ENCODE measurements at regions not wholly inside any gene's neighbourhood (a gene's known extent, or its start where the extent isn't known, plus 50 kb on each side); places are given as distances from the start of the nearest gene placed in this dataset.
"Not testable (repeated sequence)": the region's sequence is repeated elsewhere in the genome, so short reads cannot be mapped to it uniquely, and the experiment has no call there.

DNA sequence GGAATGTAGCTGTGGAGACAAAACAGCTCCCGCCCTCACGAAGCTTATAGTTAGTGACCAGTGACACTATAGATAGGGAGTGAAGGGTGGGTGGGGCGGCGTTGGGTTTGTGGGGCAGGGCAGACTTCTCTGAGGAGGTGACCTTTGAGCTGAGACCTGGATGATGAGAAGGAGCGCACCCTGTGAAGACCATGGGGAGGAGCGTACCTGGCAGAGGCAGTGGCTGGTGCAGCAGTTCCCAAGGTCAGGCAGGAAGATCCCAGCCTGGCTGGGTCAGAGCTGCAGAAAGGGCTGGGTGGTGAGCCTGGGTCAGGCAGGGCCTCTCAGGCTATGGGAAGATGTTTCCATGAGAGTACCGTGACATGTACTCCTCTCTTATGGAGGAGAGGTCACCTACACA is 135.0 kb upstream of the RCN1 start:
- no peak overlapping the region for H3K27ac Mint-ChIP-seq
- no peaks in the 10 kb centered on the region for H3K9me3 Mint-ChIP-seq (ENCODE audit: low read depth)
- no peaks in the 10 kb centered on the region for H3K27me3 Mint-ChIP-seq
- H3K4me3 Mint-ChIP-seq = no peak overlapping the region
- H3K36me3 Mint-ChIP-seq = no peaks in the 10 kb centered on the region
- H3K4me1 Mint-ChIP-seq (ENCODE audit: low read depth) = no peaks in the 10 kb centered on the region

DNA sequence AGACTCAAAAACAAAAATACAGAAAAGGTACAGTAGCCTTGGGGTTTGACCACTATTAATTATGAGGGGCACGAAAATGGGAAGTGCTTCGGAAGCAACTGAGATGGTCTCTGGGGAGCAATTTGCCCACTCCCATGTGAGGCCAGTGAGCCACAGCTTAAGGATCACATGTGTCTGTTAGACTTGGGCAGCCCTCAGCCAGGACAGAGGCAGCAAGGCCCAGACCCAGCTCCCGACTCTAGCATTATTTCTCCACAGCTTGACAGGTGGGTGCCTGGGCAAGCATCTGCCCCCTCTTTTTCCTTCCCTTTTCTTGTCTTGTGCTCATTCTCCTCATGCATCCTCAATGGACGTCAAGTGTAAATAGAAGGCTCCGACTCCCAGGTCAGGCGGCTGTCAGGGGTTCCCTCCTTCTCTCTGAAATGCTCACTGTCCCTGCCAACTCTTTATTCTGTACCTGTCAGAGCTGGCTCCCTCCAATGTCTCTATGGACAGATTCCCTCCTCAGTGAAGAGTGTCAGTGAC is 137.0 kb upstream of the RCN1 start:
- no peaks in the 10 kb centered on the region for H3K4me1 Mint-ChIP-seq (ENCODE audit: low read depth)
- H3K27me3 Mint-ChIP-seq = no peaks in the 10 kb centered on the region
- no peaks in the 10 kb centered on the region for H3K9me3 Mint-ChIP-seq (ENCODE audit: low read depth)
- H3K36me3 Mint-ChIP-seq = no peaks in the 10 kb centered on the region
- H3K27ac Mint-ChIP-seq = no peak overlapping the region
- H3K4me3 Mint-ChIP-seq = no peak overlapping the region

DNA sequence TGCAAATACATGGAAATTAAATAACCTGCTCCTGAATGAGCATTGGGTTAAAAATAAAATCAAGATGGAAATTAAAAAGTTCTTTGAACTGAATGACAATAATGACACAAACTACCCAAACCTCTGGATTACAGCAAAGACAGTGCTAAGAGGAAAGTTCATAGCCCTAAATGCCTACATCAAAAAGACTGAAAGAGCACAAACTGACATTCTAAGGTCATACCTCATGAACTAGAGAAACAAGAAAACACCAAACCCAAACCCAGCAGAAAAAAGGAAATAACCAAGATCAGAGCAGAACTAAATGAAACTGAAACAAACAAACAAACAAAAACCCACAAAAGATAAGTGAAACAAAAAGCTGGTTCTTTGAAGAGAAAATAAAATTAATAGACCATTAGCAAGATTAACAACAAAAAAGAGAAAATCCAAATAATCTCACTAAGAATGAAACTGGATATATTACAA is 138.6 kb upstream of the PAX6 start:
- not testable (repeated sequence) for H3K4me3 Mint-ChIP-seq; H3K4me1 Mint-ChIP-seq (ENCODE audit: low read depth)

DNA sequence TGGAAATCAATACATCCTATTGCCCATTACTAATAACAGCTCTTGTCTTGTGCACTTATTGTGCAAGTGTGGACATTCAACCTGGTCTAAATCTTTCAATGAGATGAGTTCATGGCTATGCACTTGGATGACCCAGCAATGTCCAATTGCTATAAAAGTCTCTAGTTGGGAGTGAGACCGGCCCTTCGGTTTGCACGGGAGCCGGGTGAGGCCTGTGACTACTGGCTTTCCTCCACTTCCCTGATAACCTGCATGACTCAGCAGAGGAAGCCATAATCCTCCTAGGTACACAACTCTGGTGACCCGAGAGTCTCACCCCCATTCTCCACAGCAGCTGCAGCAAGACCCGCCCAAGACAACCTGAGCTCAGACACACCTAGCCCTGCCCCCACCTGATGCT is 135.9 kb upstream of the PAX6 start:
- no peak overlapping the region for H3K4me3 Mint-ChIP-seq
- H3K27me3 Mint-ChIP-seq = peaks cover 2% of the 10 kb centered on the region
- no peak overlapping the region for H3K27ac Mint-ChIP-seq
- no peaks in the 10 kb centered on the region for H3K9me3 Mint-ChIP-seq (ENCODE audit: low read depth)
- peaks cover 6% of the 10 kb centered on the region for H3K4me1 Mint-ChIP-seq (ENCODE audit: low read depth)
- H3K36me3 Mint-ChIP-seq = no peaks in the 10 kb centered on the region

More for the DNA sequence above, 138.6 kb upstream of the PAX6 start:
- not testable (repeated sequence) for H3K9me3 Mint-ChIP-seq (ENCODE audit: low read depth); H3K27me3 Mint-ChIP-seq; H3K27ac Mint-ChIP-seq; H3K36me3 Mint-ChIP-seq

DNA sequence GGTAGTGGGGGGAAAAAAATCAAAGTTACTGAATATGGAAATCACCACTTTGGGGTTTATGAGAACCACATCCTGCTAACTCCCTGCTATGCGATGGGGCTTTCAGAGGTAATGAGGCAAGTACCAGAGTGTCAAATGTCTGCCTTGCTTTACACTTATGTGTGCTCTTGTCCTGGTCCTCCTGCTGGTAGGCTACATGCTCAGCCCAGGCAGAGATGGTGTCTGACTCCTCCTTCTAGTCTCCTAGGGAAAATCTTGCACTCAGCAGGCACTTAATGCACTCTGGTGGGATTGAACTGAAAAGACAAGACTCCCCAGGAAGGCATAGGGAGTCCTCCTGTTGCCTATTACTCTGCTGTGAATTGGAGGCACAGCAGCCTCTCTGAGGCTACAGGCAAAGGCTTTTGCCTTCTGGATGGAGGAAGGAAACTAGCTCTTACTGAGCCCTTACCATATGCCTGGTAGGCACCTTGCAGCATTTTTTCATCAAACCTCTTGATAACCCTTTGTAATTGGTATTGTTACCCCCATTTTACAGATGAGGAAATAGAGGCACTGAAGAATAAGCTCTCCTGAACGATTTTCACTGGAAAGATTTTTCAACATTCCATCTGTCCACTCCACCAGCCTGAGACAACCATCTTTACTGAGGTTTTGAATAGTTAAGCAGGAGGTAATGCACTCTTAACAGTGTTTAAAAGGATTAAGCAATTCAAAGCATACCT is 132.1 kb upstream of the PAX6 start:
- no peak overlapping the region for H3K4me3 Mint-ChIP-seq
- peaks cover 6% of the 10 kb centered on the region for H3K4me1 Mint-ChIP-seq (ENCODE audit: low read depth)
- H3K27me3 Mint-ChIP-seq = peaks cover 2% of the 10 kb centered on the region
- no peaks in the 10 kb centered on the region for H3K36me3 Mint-ChIP-seq
- H3K27ac Mint-ChIP-seq = no peak overlapping the region
- no peaks in the 10 kb centered on the region for H3K9me3 Mint-ChIP-seq (ENCODE audit: low read depth)

DNA sequence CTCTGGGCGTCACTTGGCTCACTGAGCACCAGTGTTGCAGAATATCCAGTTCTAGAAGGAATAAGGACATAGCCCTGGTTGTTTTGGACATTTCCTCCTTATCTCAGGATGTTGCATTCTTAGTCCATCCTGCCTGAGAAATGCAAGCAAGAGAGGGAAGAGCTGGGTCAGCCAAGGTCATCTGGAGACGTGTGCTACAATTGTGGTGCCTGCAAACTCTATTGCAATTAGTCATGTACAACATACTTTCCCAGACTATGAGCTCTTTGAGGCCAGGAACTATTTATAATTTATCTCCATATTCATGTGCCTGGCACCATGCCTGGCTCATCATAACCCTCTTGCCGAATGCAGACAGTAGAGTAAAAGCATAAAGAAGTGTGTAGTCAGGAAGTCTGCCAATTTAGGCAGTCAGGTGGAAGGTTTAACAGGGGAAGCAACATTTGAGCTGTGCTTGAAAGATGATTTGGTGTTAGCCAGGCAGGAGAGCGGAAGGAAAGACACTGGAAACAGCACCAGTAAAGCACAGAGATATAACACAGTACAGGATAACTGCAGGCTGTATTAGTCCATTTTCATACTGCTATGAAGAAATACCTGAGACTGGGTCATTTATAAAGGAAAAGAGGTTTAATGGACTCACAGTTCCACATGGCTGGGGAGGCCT is 129.4 kb upstream of the PAX6 start:
- peaks cover 4% of the 10 kb centered on the region for H3K27me3 Mint-ChIP-seq
- H3K4me3 Mint-ChIP-seq = no peak overlapping the region
- no peaks in the 10 kb centered on the region for H3K9me3 Mint-ChIP-seq (ENCODE audit: low read depth)
- H3K4me1 Mint-ChIP-seq (ENCODE audit: low read depth) = peaks cover 6% of the 10 kb centered on the region
- no peaks in the 10 kb centered on the region for H3K36me3 Mint-ChIP-seq
- H3K27ac Mint-ChIP-seq = no peak overlapping the region

DNA sequence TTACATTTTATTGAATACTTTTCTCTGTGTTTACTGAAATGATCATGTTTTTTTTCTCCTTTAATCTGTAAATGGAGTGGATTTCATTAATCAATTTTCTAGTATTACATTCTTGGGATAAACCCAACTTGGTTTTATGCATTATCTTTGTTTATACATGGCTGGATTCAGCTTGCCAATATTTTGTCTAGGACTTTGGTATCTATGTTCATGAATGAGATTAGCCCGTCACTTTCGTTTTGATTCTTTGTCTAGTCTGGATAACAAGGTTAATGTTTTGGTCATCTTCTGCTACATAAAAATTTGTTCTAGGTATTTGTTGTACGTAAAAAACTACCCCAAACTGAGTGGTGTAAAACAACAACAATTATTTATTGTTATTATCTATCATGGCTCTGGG is 127.9 kb upstream of the PAX6 start:
- Mint-ChIP-seq H3K4me1 (ENCODE audit: low read depth) (peaks cover 6% of the 10 kb centered on the region), H3K27ac (no peak overlapping the region), H3K36me3 (no peaks in the 10 kb centered on the region), H3K4me3 (no peak overlapping the region), H3K9me3 (ENCODE audit: low read depth) (no peaks in the 10 kb centered on the region), H3K27me3 (peaks cover 4% of the 10 kb centered on the region)

DNA sequence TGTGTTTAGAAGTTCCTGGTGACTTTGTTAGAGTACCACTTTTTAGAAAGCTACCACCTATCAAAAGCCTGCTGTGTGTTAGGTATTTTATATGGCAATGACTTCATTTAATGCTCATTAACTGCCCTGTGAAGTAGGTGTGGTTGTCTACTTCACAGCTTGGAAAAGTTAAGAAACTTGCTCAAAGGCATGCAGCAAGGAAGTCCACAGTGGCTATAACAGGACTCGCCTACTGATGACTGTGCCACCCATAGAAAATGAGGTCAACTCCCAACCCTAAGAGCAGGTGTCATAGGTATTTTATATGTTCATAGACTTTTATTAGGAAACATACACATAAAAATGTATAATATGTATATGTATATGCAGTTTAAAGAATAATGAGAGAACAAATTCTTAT is 125.2 kb upstream of the PAX6 start:
- Mint-ChIP-seq H3K4me1 (ENCODE audit: low read depth) (no peaks in the 10 kb centered on the region), H3K4me3 (no peak overlapping the region), H3K36me3 (no peaks in the 10 kb centered on the region), H3K27ac (no peak overlapping the region), H3K9me3 (ENCODE audit: low read depth) (no peaks in the 10 kb centered on the region), H3K27me3 (peaks cover 10% of the 10 kb centered on the region)

DNA sequence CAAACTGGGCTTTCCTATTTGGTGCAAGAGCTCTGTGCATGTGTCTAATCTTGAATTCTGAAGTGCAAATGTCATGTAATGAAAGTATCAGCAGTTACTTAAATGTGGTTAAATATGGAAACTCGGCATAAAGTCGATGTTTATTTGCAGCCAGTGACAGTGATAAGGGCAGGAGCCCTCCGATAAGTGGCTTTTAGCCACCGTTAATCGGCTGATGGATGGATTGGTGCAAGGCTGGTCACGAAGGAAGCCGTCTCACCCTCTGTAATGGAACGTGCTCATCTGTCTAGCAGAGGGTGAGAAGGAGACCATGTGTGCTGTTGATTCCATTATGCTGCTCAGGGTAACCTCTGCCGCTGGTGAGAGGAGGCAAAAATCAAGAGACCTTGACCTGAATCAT is 121.8 kb upstream of the PAX6 start:
- Mint-ChIP-seq H3K9me3 (ENCODE audit: low read depth) (no peaks in the 10 kb centered on the region), H3K27ac (no peak overlapping the region), H3K4me3 (no peak overlapping the region), H3K36me3 (no peaks in the 10 kb centered on the region), H3K4me1 (ENCODE audit: low read depth) (no peaks in the 10 kb centered on the region), H3K27me3 (peaks cover 14% of the 10 kb centered on the region)

DNA sequence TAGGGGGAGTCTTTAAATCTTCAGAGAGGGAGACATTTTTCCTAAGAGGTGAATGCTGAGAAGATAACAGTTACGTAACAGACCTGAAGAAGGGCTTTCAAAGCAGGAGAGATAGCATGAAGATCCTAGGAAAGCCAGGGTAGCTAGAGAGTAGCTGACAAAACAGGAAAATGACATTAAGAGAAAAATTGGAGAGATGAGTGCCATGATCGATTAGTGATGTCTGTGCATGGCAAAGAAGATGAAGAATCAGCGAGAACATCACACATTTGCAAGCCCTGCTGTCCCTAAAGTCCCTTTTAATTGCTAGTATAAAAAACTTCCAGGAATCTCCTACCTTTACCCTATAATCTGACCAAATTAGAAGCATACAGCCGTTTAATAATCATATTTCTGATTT is 116.9 kb upstream of the PAX6 start:
- no peaks in the 10 kb centered on the region for H3K36me3 Mint-ChIP-seq
- H3K27me3 Mint-ChIP-seq = peaks cover 11% of the 10 kb centered on the region
- no peak overlapping the region for H3K27ac Mint-ChIP-seq
- H3K9me3 Mint-ChIP-seq (ENCODE audit: low read depth) = no peaks in the 10 kb centered on the region
- no peak overlapping the region for H3K4me3 Mint-ChIP-seq
- no peaks in the 10 kb centered on the region for H3K4me1 Mint-ChIP-seq (ENCODE audit: low read depth)

DNA sequence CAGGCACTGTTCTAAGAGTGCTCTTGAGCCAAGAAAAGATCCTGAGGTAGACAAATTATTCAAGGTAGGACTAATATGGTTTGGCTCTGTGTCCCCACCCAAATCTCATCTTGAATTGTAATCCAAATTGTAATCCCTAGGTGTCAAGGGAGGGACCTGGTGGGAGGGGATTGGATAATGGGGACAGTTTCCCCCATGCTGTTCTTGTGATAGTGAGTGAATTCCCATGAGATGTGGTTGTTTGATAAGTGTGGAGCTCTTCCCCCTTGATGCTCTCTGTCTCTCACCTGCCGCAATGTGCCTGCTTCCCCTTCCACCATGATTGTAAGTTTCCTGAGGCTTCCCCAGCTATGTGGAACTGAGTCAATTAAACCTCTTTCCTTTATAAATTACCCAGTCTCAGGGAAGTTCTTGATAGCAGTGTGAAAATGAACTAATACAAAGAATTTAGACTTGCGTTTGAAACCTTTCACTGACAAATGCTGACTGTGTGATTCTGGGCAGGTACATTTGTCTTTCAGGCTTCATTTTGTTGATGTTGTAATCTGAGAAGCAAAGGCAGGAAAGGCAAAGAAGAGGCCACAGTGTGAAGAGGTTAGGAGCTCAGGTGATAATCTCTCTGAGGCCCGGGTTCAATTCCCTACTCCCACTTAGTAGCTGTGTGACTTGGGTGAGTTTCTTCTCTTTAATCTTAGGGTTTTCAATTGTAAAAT is 115.8 kb upstream of the PAX6 start:
- Mint-ChIP-seq H3K4me3 (no peak overlapping the region), H3K36me3 (no peaks in the 10 kb centered on the region), H3K4me1 (ENCODE audit: low read depth) (no peaks in the 10 kb centered on the region), H3K27me3 (peaks cover 13% of the 10 kb centered on the region), H3K9me3 (ENCODE audit: low read depth) (no peaks in the 10 kb centered on the region), H3K27ac (no peak overlapping the region)

DNA sequence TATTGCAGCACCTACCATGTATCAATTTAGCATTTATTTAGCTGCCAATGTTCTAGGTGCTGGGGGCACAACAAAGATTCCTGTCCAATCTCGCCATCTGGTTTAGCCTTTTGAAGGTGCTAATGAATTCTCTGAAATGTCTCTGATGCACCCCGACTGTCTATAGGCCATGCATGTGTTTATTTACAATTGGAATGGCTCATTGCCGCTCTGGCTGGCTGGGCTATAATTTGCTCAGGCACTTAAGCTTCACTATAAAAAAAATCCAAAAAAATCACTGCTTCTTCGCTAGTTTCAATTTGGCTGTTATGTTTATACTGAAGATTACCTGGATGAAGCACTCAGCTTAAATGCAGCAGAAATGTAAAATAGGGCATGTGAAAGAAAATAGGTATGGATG is 115.0 kb upstream of the PAX6 start:
- no peaks in the 10 kb centered on the region for H3K36me3 Mint-ChIP-seq
- H3K4me1 Mint-ChIP-seq (ENCODE audit: low read depth) = no peaks in the 10 kb centered on the region
- H3K4me3 Mint-ChIP-seq = no peak overlapping the region
- peaks cover 13% of the 10 kb centered on the region for H3K27me3 Mint-ChIP-seq
- H3K9me3 Mint-ChIP-seq (ENCODE audit: low read depth) = no peaks in the 10 kb centered on the region
- no peak overlapping the region for H3K27ac Mint-ChIP-seq

DNA sequence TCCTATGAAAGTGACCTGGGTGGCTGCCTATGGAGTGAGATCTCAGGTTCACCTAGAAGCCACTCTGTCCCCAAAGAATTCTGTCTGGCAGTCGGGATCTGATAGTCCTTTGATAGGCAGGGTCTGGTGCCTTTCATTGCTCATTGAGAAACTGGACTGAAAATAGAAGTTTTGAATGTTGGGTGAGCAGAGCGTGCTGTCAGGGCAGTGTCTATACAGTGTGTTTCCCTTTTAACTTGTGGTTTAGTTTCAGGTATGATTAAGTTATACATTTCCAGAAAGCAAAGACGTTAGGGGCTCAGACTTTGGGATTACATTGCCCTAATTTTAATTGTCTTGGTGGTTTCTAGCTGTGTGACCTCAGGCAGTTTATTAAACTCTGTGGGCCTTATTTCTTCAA is 111.3 kb upstream of the PAX6 start:
- H3K9me3 Mint-ChIP-seq (ENCODE audit: low read depth) = no peaks in the 10 kb centered on the region
- H3K4me3 Mint-ChIP-seq = no peak overlapping the region
- no peaks in the 10 kb centered on the region for H3K36me3 Mint-ChIP-seq
- no peaks in the 10 kb centered on the region for H3K4me1 Mint-ChIP-seq (ENCODE audit: low read depth)
- H3K27me3 Mint-ChIP-seq = peaks cover 14% of the 10 kb centered on the region
- H3K27ac Mint-ChIP-seq = no peak overlapping the region

DNA sequence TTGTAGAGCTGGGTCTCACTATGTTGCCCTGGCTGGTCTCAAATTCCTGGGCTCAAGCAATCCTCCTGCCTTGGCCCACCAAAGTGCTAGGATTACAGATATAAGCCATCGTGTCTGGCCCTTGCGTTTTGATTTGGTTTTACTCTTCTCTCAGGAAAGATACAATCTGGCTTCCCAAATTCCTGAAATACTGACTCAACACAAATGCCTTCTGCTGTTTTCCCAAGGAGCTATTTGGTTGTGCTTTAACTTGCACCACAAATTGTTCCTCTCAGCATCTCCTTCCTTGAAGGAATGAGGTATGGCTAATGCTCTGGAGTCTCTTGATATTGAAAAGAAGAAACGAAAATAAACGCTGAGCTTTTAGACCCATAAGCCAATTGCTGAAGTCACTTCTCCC is 110.0 kb upstream of the PAX6 start:
- no peaks in the 10 kb centered on the region for H3K9me3 Mint-ChIP-seq (ENCODE audit: low read depth)
- H3K4me3 Mint-ChIP-seq = no peak overlapping the region
- no peak overlapping the region for H3K27ac Mint-ChIP-seq
- H3K27me3 Mint-ChIP-seq = peaks cover 16% of the 10 kb centered on the region
- H3K36me3 Mint-ChIP-seq = no peaks in the 10 kb centered on the region
- H3K4me1 Mint-ChIP-seq (ENCODE audit: low read depth) = no peaks in the 10 kb centered on the region

DNA sequence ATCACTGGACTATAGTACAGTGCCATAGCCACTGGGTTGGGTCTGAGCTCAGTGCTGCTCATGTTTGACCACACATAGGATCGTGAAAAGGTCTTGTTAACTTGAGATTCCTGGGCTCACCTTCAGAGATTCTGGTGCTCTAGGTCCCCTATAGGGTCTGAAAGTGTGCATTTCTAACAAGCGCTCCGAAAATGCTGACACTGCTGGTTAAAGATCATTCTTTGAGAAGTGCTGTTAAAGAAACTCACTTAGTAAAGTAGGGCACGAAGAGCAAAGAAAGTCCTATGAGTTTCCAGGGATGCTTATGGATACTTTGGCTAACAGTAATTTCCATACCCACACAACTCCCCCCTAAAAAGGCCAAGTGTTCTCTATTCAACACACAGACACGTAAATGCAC is 108.1 kb upstream of the PAX6 start:
- no peaks in the 10 kb centered on the region for H3K4me1 Mint-ChIP-seq (ENCODE audit: low read depth)
- H3K27me3 Mint-ChIP-seq = peaks cover 22% of the 10 kb centered on the region
- no peak overlapping the region for H3K4me3 Mint-ChIP-seq
- H3K27ac Mint-ChIP-seq = no peak overlapping the region
- no peaks in the 10 kb centered on the region for H3K9me3 Mint-ChIP-seq (ENCODE audit: low read depth)
- no peaks in the 10 kb centered on the region for H3K36me3 Mint-ChIP-seq

All from activated naive CD8-positive, alpha-beta T cell (primary cell).